UCSD-AML1 (cell line): ENCODE measurements at regions not wholly inside any gene's neighbourhood (a gene's known extent, or its start where the extent isn't known, plus 50 kb on each side); places are given as distances from the start of the nearest gene placed in this dataset.
A peak's percentile ranks its signal among the peaks of the same experiment; 100 is the strongest.

Source experiments
- DNase-seq: peaks from one replicate; lab custom pipeline; 2025; ENCODE audit not compliant: unreplicated experiment; lab: John Stamatoyannopoulos, UW

GRCh38 chr1:224486801-224487583 is 52.4 kb upstream of the WDR26 start:
- no peak for DNase-seq

GRCh38 chr1:224488806-224489499 is 54.4 kb upstream of the WDR26 start:
- DNase-seq: no peak

- no peak for DNase-seq
Observed at GRCh38 chr1:224489534-224490365, 55.2 kb upstream of the WDR26 start.

- no peak for DNase-seq
Observed at GRCh38 chr1:224490549-224491537, 56.2 kb upstream of the WDR26 start.

- no peak for DNase-seq
Observed at GRCh38 chr1:224492015-224492414, 57.4 kb upstream of the WDR26 start.

GRCh38 chr1:224492632-224493031 is 58.0 kb upstream of the WDR26 start:
- DNase-seq: no peak

- DNase-seq: no peak
Observed at GRCh38 chr1:224493269-224493668, 58.7 kb upstream of the WDR26 start.

GRCh38 chr1:224494343-224494742 is 59.7 kb upstream of the WDR26 start:
- DNase-seq: no peak

- DNase-seq: no peak
Observed at GRCh38 chr1:224495866-224496265, 61.3 kb upstream of the WDR26 start.

- DNase-seq: no peak
Observed at GRCh38 chr1:224496826-224497225, 62.2 kb upstream of the WDR26 start.

- peak; percentile 35 for DNase-seq
Observed at GRCh38 chr1:224497714-224498573, 63.3 kb upstream of the WDR26 start.

GRCh38 chr1:224498574-224499170 is 64.1 kb upstream of the WDR26 start:
- DNase-seq: no peak

- no peak for DNase-seq
Observed at GRCh38 chr1:224499204-224499603, 64.6 kb upstream of the WDR26 start.

- DNase-seq: peak; percentile 37
Observed at GRCh38 chr1:224500796-224501195, 66.2 kb upstream of the WDR26 start.

GRCh38 chr1:224501836-224502235 is 67.2 kb upstream of the WDR26 start:
- DNase-seq: no peak

- DNase-seq: no peak
Observed at GRCh38 chr1:224502459-224503160, 68.0 kb upstream of the WDR26 start.

- peak; percentile 93 for DNase-seq
Observed at GRCh38 chr1:224503161-224504118, 68.8 kb upstream of the WDR26 start.
